ENCODE measurements at regions not wholly inside any gene's neighbourhood (a gene's known extent, or its start where the extent isn't known, plus 50 kb on each side); places are given as distances from the start of the nearest gene placed in this dataset.

- TF ChIP-seq NR2F2 (IDR thresholded peaks at IDR 0.05) (no peak), GABPA (IDR thresholded peaks at IDR 0.05 in 1 of 2, conservative IDR thresholded peaks at IDR 0.05 in 1 of 2) (no peak), TAF1 (conservative IDR thresholded peaks at IDR 0.05) (no peak), RXRA (IDR thresholded peaks at IDR 0.05) (no peak), YY1 (IDR thresholded peaks at IDR 0.05) (no peak), FOXA1 (IDR thresholded peaks at IDR 0.05) (no peak)
- Histone ChIP-seq H3K27ac (ENCODE audit: low read depth in 1 of 2, low read length in 2 of 2) (no peak overlapping the region), H3K9me3 (ENCODE audit: control insufficient read depth in 4 of 4, low read length in 3 of 4) (no peaks in the 10 kb centered on the region), H3K36me3 (ENCODE audit: control insufficient read depth in 4 of 4, insufficient read depth in 3 of 4, low read depth in 1 of 4, low read length in 3 of 4) (no peaks in the 10 kb centered on the region), H3K4me3 (ENCODE audit: low read depth in 1 of 3, low read length in 3 of 3) (no peak overlapping the region), H3K4me1 (ENCODE audit: control insufficient read depth in 4 of 4, insufficient read depth in 4 of 4, low read length in 3 of 4) (no peaks in the 10 kb centered on the region), H3K9ac (ENCODE audit: low read depth in 1 of 2, low read length in 2 of 2) (no peak overlapping the region), H3K27me3 (ENCODE audit: control insufficient read depth in 4 of 4, insufficient read depth in 4 of 4, low read length in 3 of 4) (no peaks in the 10 kb centered on the region)
- no peak for DNase-seq (ENCODE audit: low spot score)
- WGBS = 86% methylated on average over 2 of the region's 2 CpGs
Measured at GRCh38 chr13:56924401-56924800, 216.3 kb upstream of the PRR20A start.

DNA sequence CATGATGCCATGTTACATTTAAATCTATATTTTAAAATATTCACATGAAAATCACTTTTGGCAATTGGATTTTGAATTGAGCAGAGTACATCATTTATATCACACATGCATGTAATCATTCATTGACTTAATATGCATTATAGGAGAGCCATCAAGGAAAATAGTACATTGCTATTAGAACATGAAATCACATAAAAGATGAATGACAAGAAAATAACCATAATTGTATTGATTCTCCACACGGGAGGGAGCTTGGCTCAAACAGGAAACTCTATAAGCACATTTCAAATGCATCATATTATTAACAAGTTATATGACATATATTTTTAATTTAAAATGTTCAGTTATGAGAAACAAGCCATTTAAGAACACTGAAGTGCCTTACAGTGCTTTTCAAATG, 208.6 kb upstream of the PRR20A start:
- Histone ChIP-seq H3K4me3 (ENCODE audit: low read depth in 1 of 3, low read length in 3 of 3) (no peak overlapping the region), H3K27ac (ENCODE audit: low read depth in 1 of 2, low read length in 2 of 2) (no peak overlapping the region), H3K9me3 (ENCODE audit: control insufficient read depth in 4 of 4, low read length in 3 of 4) (no peaks in the 10 kb centered on the region), H3K36me3 (ENCODE audit: control insufficient read depth in 4 of 4, insufficient read depth in 3 of 4, low read depth in 1 of 4, low read length in 3 of 4) (no peaks in the 10 kb centered on the region), H3K9ac (ENCODE audit: low read depth in 1 of 2, low read length in 2 of 2) (no peak overlapping the region), H3K27me3 (ENCODE audit: control insufficient read depth in 4 of 4, insufficient read depth in 4 of 4, low read length in 3 of 4) (no peaks in the 10 kb centered on the region), H3K4me1 (ENCODE audit: control insufficient read depth in 4 of 4, insufficient read depth in 4 of 4, low read length in 3 of 4) (no peaks in the 10 kb centered on the region)
- DNase-seq (ENCODE audit: low spot score) = no peak
- 85% methylated on average over 1 of the region's 1 CpG for whole genome bisulfite sequencing
- TF ChIP-seq EGR1 (IDR thresholded peaks at IDR 0.05; ENCODE audit: low read depth in 2 of 2) (no peak), NR2F2 (IDR thresholded peaks at IDR 0.05) (no peak), REST (IDR thresholded peaks at IDR 0.05) (no peak), YY1 (IDR thresholded peaks at IDR 0.05) (no peak), HNF4A (conservative IDR thresholded peaks at IDR 0.05) (no peak)

- Histone ChIP-seq H3K27ac (ENCODE audit: low read depth in 1 of 2, low read length in 2 of 2) (no peak overlapping the region), H3K9me3 (ENCODE audit: control insufficient read depth in 4 of 4, low read length in 3 of 4) (no peaks in the 10 kb centered on the region), H3K4me3 (ENCODE audit: low read depth in 1 of 3, low read length in 3 of 3) (no peak overlapping the region), H3K9ac (ENCODE audit: low read depth in 1 of 2, low read length in 2 of 2) (no peak overlapping the region), H3K4me1 (ENCODE audit: control insufficient read depth in 4 of 4, insufficient read depth in 4 of 4, low read length in 3 of 4) (no peaks in the 10 kb centered on the region), H3K27me3 (ENCODE audit: control insufficient read depth in 4 of 4, insufficient read depth in 4 of 4, low read length in 3 of 4) (no peaks in the 10 kb centered on the region), H3K36me3 (ENCODE audit: control insufficient read depth in 4 of 4, insufficient read depth in 3 of 4, low read depth in 1 of 4, low read length in 3 of 4) (no peaks in the 10 kb centered on the region)
- TF ChIP-seq YY1 (IDR thresholded peaks at IDR 0.05) (no peak), GABPA (IDR thresholded peaks at IDR 0.05 in 1 of 2, conservative IDR thresholded peaks at IDR 0.05 in 1 of 2) (no peak), REST (IDR thresholded peaks at IDR 0.05) (no peak), JUND (IDR thresholded peaks at IDR 0.05) (no peak), SP1 (IDR thresholded peaks at IDR 0.05) (no peak), RAD21 (IDR thresholded peaks at IDR 0.05) (no peak), RXRA (IDR thresholded peaks at IDR 0.05) (no peak)
- DNase-seq (ENCODE audit: low spot score) = no peak
Measured at GRCh38 chr13:56953965-56954364, 186.8 kb upstream of the PRR20A start.
